Neural progenitor cell (in vitro differentiated cells): ENCODE measurements at regions not wholly inside any gene's neighbourhood (a gene's known extent, or its start where the extent isn't known, plus 50 kb on each side); places are given as distances from the start of the nearest gene placed in this dataset.

Source experiments
- DNase-seq: peaks from one replicate; pipeline ENCODE4 v3.0.0-alpha.2; 2016; ENCODE audit warnings: low spot score
- H2AFZ ChIP-seq: fragments of 200-600 bp; sonication (generic); replicated peaks from 2 replicates; pipeline ENCODE4 v1.6.1; 2016; ENCODE audit warnings: antibody characterized with exemption
- H3F3A ChIP-seq: fragments of 200-600 bp; sonication (generic); 2 replicates; pipeline ENCODE4 v1.6.1; 2016; ENCODE audit warnings: antibody characterized with exemption, low read depth
- H3K27ac ChIP-seq: fragments of 200-600 bp; sonication (generic); 2 replicates; pipeline ENCODE4 v1.5.1; 2016; ENCODE audit warnings: mild to moderate bottlenecking
- H3K27me3 ChIP-seq: fragments of 200-600 bp; sonication (generic); 2 replicates; pipeline ENCODE4 v1.6.1; 2016; ENCODE audit warnings: mild to moderate bottlenecking, moderate library complexity
- H3K36me3 ChIP-seq: fragments of 200-600 bp; sonication (generic); 2 replicates; pipeline ENCODE4 v1.5.1; 2016
- H3K4me1 ChIP-seq: fragments of 200-600 bp; sonication (generic); 2 replicates; pipeline ENCODE4 v1.6.1; 2016; ENCODE audit warnings: mixed run types
- H3K4me2 ChIP-seq: fragments of 200-600 bp; sonication (generic); 2 replicates; pipeline ENCODE4 v1.6.1; 2016
- H3K4me3 ChIP-seq: fragments of 200-600 bp; sonication (generic); 2 replicates; pipeline ENCODE4 v1.5.1; 2016
- H3K79me2 ChIP-seq: fragments of 200-600 bp; sonication (generic); 2 replicates; pipeline ENCODE4 v1.6.1; 2016; ENCODE audit warnings: low read depth
- H3K9ac ChIP-seq: fragments of 200-600 bp; sonication (generic); 2 replicates; pipeline ENCODE4 v1.6.1; 2016
- H3K9me3 ChIP-seq: fragments of 200-600 bp; sonication (generic); 2 replicates; pipeline ENCODE4 v1.5.1; 2016; ENCODE audit warnings: low read depth
- H4K20me1 ChIP-seq: fragments of 200-600 bp; sonication (generic); 2 replicates; pipeline ENCODE4 v1.6.1; 2016; ENCODE audit warnings: low read depth
- H3K27ac Mint-ChIP-seq: 3 replicates; pipeline ENCODE4 v1.8.0; 2021; ENCODE audit warnings: mixed read lengths
- H3K27me3 Mint-ChIP-seq: 2 replicates; pipeline ENCODE4 v1.8.0; 2022; ENCODE audit warnings: low read depth, mild to moderate bottlenecking, inconsistent platforms, moderate library complexity, mixed read lengths; ENCODE audit not compliant: insufficient read depth
- H3K36me3 Mint-ChIP-seq: 3 replicates; pipeline ENCODE4 v1.8.0; 2021; ENCODE audit warnings: mixed read lengths
- H3K4me1 Mint-ChIP-seq: 3 replicates; pipeline ENCODE4 v1.8.0; 2021; ENCODE audit warnings: mixed read lengths
- H3K4me3 Mint-ChIP-seq: 3 replicates; pipeline ENCODE4 v1.8.0; 2021; ENCODE audit warnings: mild to moderate bottlenecking, moderate library complexity, mixed read lengths
- H3K9me3 Mint-ChIP-seq: 3 replicates; pipeline ENCODE4 v1.8.0; 2020; ENCODE audit warnings: mixed read lengths
- EZH2 ChIP-seq: fragments of 200-600 bp; sonication (generic); IDR thresholded peaks from 2 replicates; pipeline ENCODE4 v1.6.1; 2017; ENCODE audit warnings: antibody characterized with exemption, mild to moderate bottlenecking, moderate library complexity
- EZH2phosphoT487 ChIP-seq: fragments of 200-600 bp; sonication (generic); IDR thresholded peaks from 2 replicates; pipeline ENCODE4 v1.6.1; 2017; ENCODE audit warnings: antibody characterized with exemption
- TF ChIP-seq, protein P1 (sequence below): fragments of 200-600 bp; sonication (generic); IDR thresholded peaks from 2 replicates; pipeline ENCODE4 v1.5.1; 2017; ENCODE audit warnings: antibody characterized with exemption, mild to moderate bottlenecking

DNA sequence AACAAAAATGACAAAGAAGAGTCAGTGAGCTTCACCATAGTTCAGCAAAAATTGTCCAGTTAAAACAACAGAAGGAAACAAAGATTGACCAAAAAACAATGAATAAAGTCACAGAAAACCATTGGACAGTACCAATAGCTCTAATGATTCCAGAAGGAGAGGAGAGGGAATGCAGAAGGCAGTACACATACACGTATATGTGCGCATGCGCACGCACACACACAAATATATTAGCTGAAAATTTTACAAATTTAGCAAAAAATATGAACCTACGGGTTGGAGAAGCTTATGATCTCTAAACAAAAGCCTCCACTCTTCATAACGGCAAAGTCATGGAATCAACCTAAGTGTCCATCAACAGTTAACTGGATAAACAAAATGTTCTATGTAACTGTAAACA, 120.3 kb upstream of the MON1B start:
- no peaks in the 10 kb centered on the region for H3K36me3 Mint-ChIP-seq
- no peaks in the 10 kb centered on the region for H3K4me1 ChIP-seq
- H3K4me2 ChIP-seq: no peak overlapping the region
- no peak overlapping the region for H2AFZ ChIP-seq
- H3K27ac Mint-ChIP-seq: no peak overlapping the region
- DNase-seq: no peak
- no peak for TF ChIP-seq EZH2
- TF ChIP-seq, protein P1, sequence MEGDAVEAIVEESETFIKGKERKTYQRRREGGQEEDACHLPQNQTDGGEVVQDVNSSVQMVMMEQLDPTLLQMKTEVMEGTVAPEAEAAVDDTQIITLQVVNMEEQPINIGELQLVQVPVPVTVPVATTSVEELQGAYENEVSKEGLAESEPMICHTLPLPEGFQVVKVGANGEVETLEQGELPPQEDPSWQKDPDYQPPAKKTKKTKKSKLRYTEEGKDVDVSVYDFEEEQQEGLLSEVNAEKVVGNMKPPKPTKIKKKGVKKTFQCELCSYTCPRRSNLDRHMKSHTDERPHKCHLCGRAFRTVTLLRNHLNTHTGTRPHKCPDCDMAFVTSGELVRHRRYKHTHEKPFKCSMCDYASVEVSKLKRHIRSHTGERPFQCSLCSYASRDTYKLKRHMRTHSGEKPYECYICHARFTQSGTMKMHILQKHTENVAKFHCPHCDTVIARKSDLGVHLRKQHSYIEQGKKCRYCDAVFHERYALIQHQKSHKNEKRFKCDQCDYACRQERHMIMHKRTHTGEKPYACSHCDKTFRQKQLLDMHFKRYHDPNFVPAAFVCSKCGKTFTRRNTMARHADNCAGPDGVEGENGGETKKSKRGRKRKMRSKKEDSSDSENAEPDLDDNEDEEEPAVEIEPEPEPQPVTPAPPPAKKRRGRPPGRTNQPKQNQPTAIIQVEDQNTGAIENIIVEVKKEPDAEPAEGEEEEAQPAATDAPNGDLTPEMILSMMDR: no peak
- TF ChIP-seq EZH2phosphoT487: no peak
- no peaks in the 10 kb centered on the region for H3K9me3 ChIP-seq
- no peak overlapping the region for H3K4me3 ChIP-seq
- no peak overlapping the region for H3K27ac ChIP-seq
- no peak overlapping the region for H3K4me3 Mint-ChIP-seq
- no peaks in the 10 kb centered on the region for H3K9me3 Mint-ChIP-seq
- no peak overlapping the region for H3K9ac ChIP-seq
- H3K4me1 Mint-ChIP-seq: no peaks in the 10 kb centered on the region
- H3K27me3 Mint-ChIP-seq: no peaks in the 10 kb centered on the region
- H3K27me3 ChIP-seq: no peaks in the 10 kb centered on the region
- no peaks in the 10 kb centered on the region for H3K36me3 ChIP-seq
- H4K20me1 ChIP-seq: no peaks in the 10 kb centered on the region
- H3K79me2 ChIP-seq: no peaks in the 10 kb centered on the region
- H3F3A ChIP-seq: no peaks in the 10 kb centered on the region

GRCh38 chr16:77076839-77077238, 114.2 kb upstream of the MON1B start:
- H3K4me3 Mint-ChIP-seq: no peak overlapping the region
- Histone ChIP-seq H4K20me1 (no peaks in the 10 kb centered on the region), H3F3A (no peaks in the 10 kb centered on the region), H3K4me2 (no peak overlapping the region), H2AFZ (peak overlapping the region; percentile 26), H3K9ac (no peak overlapping the region), H3K4me3 (no peak overlapping the region), H3K4me1 (no peaks in the 10 kb centered on the region), H3K27me3 (no peaks in the 10 kb centered on the region), H3K9me3 (no peaks in the 10 kb centered on the region), H3K79me2 (no peaks in the 10 kb centered on the region), H3K27ac (no peak overlapping the region), H3K36me3 (no peaks in the 10 kb centered on the region)
- H3K27ac Mint-ChIP-seq: no peak overlapping the region
- TF ChIP-seq, protein P1: no peak
- TF ChIP-seq EZH2 (no peak), EZH2phosphoT487 (no peak)
- H3K36me3 Mint-ChIP-seq: no peaks in the 10 kb centered on the region
- H3K9me3 Mint-ChIP-seq: no peaks in the 10 kb centered on the region
- no peaks in the 10 kb centered on the region for H3K4me1 Mint-ChIP-seq
- DNase-seq: no peak
- no peaks in the 10 kb centered on the region for H3K27me3 Mint-ChIP-seq

GRCh38 chr16:77077256-77077922, 113.6 kb upstream of the MON1B start:
- Histone ChIP-seq H4K20me1 (no peaks in the 10 kb centered on the region), H3K27ac (no peak overlapping the region), H3K79me2 (no peaks in the 10 kb centered on the region), H3K9ac (no peak overlapping the region), H3K4me2 (no peak overlapping the region), H3F3A (no peaks in the 10 kb centered on the region), H3K27me3 (no peaks in the 10 kb centered on the region), H2AFZ (peak overlapping the region; percentile 26), H3K4me1 (no peaks in the 10 kb centered on the region), H3K4me3 (no peak overlapping the region), H3K36me3 (no peaks in the 10 kb centered on the region), H3K9me3 (no peaks in the 10 kb centered on the region)
- no peak overlapping the region for H3K27ac Mint-ChIP-seq
- H3K27me3 Mint-ChIP-seq: no peaks in the 10 kb centered on the region
- no peaks in the 10 kb centered on the region for H3K36me3 Mint-ChIP-seq
- H3K4me1 Mint-ChIP-seq: no peaks in the 10 kb centered on the region
- H3K4me3 Mint-ChIP-seq: no peak overlapping the region
- TF ChIP-seq EZH2: no peak
- TF ChIP-seq, protein P1: no peak
- no peak for TF ChIP-seq EZH2phosphoT487
- peak; percentile 3 for DNase-seq
- no peaks in the 10 kb centered on the region for H3K9me3 Mint-ChIP-seq
